ENCODE measurements at regions not wholly inside any gene's neighbourhood (a gene's known extent, or its start where the extent isn't known, plus 50 kb on each side); places are given as distances from the start of the nearest gene placed in this dataset.

- TF ChIP-seq POLR2AphosphoS5 (IDR thresholded peaks at IDR 0.05; ENCODE audit: low read depth, low read length) (no peak), POLR2A (IDR thresholded peaks at IDR 0.05; ENCODE audit: low read depth, low read length) (no peak)
Observed at GRCh38 chr10:25804505-25804904, 129.5 kb upstream of the MYO3A start.
